MG63 (cell line): ENCODE measurements at regions not wholly inside any gene's neighbourhood (a gene's known extent, or its start where the extent isn't known, plus 50 kb on each side); places are given as distances from the start of the nearest gene placed in this dataset.

ENCODE experiments used
- DNase-seq: peaks from one replicate; pipeline ENCODE4 v3.0.0-alpha.2; 2020
- H3K27me3 ChIP-seq: fragments of 250-450 bp; sonication (Bioruptor Pico); 2 replicates; pipeline ENCODE4 v1.5.1; 2020; ENCODE audit warnings: mild to moderate bottlenecking, moderate library complexity
- H3K36me3 ChIP-seq: fragments of 250-450 bp; sonication (Bioruptor Pico); 2 replicates; pipeline ENCODE4 v1.5.1; 2020; ENCODE audit warnings: mild to moderate bottlenecking, moderate library complexity
- H3K4me3 ChIP-seq: fragments of 250-450 bp; sonication (Bioruptor Pico); 2 replicates; pipeline ENCODE4 v1.5.1; 2020; ENCODE audit warnings: mild to moderate bottlenecking, moderate library complexity
- H3K9me3 ChIP-seq: fragments of 250-450 bp; sonication (Bioruptor Pico); 2 replicates; pipeline ENCODE4 v1.5.1; 2020; ENCODE audit warnings: mild to moderate bottlenecking, moderate library complexity

DNA sequence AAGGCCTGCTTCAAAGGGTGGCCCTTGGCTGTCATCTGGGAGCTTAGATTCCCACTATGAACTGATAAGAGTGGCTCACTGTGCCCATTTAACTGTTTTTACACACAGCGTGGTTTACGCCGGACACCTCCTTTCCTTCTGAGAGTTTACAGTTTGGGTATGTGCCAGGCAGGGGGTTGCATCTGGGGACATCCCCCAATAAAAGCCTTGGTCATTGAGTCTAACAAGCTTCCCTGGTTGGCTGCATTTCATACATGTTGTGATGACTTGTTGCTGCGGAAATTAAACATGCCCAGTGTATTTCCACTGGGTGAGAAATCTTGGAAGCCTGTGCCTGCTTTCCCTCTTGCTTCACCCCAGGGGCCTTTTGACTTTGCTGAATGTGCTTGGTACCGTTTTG is 264.1 kb upstream of the NPY start:
- no peaks in the 10 kb centered on the region for H3K27me3 ChIP-seq
- no peaks in the 10 kb centered on the region for H3K9me3 ChIP-seq
- DNase-seq, result no peak
- H3K36me3 ChIP-seq, result no peaks in the 10 kb centered on the region
- H3K4me3 ChIP-seq, result no peak overlapping the region

DNA sequence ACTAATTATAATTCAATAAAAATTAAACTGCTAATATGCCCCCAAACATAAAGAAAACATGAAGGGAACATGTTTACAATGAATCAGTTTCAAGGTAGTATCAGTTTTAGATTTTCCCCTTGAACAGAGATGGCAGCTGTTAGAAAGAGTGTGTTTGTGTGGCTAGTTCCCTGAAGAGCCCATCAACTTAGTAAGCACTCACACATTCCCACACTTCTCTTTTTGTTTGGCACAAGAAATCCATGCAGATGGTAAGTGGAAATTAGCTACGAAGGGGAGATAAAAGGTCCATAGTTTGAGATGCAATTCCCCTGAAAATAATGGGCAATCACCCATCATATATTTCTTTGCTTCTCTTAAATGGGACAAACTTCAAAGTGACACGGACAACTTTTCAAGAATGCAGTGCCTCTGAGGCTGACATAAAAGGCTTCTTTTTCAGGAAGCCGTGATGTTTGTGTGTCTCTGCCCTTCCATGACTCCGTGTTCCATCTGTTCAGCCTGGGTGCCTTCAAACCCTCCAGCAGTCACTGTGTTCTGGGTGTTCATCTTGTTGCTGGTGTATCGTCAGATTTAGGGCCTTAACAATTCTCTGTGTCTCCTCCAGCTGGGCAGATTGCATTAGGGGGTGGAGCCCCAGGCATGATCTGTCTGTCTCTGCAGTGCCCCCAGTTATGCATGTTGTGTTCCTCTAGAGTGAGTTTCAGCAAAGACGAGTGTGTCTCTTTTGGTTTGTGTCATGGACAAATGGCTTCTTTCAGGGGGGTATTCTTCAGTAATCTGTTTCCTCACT is 259.5 kb upstream of the NPY start:
- no peaks in the 10 kb centered on the region for H3K36me3 ChIP-seq
- no peaks in the 10 kb centered on the region for H3K9me3 ChIP-seq
- no peaks in the 10 kb centered on the region for H3K27me3 ChIP-seq
- H3K4me3 ChIP-seq, result no peak overlapping the region
- no peak for DNase-seq

DNA sequence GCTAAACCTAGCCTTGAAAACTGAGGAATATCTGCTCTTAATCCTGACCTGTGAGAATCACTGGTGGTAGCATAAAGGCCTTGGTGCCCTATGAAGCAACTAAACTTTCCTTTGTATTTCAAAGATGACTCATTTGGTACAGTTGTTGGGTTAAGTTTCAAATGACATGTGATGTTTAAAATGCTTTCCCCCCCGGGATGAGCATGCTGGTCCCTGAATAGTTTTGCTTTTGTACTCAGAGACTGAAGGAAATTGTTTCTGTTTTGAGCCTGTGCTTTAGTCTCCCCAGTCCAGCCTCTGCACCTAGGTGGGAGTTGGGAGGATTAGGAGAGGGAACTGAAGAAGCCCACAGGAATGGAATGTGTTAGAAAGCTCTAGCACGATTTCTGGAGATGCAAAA is 258.9 kb upstream of the NPY start:
- Histone ChIP-seq H3K4me3 (no peak overlapping the region), H3K36me3 (no peaks in the 10 kb centered on the region), H3K9me3 (no peaks in the 10 kb centered on the region), H3K27me3 (no peaks in the 10 kb centered on the region)
- peak; percentile 1 for DNase-seq

DNA sequence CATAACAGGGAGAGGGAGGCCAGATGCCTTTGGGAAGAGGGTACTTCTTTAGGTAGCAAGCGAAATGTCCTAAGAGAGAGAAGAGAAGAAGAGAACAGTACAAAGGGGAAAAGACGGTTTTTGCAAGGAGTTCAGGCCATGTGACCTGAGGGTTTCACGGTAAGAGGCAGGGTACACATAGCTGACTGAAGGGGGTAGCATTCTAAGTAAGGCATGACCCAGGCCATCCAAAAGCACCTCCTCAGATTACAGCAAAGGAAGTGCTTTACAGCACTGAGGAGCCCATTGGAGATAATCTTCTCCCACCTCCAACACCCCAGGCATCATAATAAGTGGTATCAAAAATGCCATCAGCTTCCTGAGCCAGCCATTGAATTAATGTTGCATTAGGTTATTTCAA is 258.2 kb upstream of the NPY start:
- DNase-seq, result no peak
- Histone ChIP-seq H3K9me3 (no peaks in the 10 kb centered on the region), H3K36me3 (no peaks in the 10 kb centered on the region), H3K27me3 (no peaks in the 10 kb centered on the region), H3K4me3 (no peak overlapping the region)

DNA sequence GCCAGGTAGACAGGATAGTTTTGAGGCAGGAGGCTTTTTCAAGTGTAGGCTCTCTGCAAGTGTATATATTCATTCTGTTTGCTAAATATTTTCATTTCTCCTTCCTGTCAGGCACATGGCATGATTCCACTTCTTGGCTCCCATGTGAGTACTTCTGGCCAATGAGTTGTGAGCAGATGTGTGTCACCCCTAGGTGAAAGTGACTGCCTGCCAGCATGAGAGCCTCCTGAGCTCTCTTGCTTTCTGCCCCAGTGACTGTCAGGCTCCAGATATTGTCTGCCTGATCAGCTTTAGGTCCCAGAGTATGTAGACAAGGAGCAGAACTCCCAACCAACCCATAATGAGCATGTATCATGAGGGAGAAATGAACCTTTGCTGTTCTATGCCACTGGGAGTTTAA is 257.6 kb upstream of the NPY start:
- Histone ChIP-seq H3K9me3 (no peaks in the 10 kb centered on the region), H3K27me3 (no peaks in the 10 kb centered on the region), H3K4me3 (no peak overlapping the region), H3K36me3 (no peaks in the 10 kb centered on the region)
- peak; percentile 29 for DNase-seq

DNA sequence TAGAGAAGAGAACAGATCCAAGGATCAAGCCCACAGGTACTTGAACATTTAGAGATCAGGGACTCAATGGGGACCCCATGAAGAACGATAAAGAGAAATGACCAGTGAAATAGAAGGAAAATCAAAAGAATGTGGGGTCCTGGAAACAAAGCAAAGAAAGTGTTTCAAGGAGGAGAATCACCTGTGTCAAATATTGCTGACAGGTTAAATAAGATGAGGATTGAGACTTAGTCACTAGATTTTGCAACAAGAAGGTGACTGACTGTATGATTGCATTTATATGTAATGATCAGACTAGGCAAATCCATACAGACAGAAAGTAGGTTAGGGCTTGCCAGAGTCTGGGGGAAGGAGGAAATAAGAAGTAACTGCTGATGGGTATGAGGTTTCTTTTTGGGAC is 254.9 kb upstream of the NPY start:
- no peak overlapping the region for H3K4me3 ChIP-seq
- no peaks in the 10 kb centered on the region for H3K9me3 ChIP-seq
- no peak for DNase-seq
- H3K27me3 ChIP-seq, result no peaks in the 10 kb centered on the region
- H3K36me3 ChIP-seq, result no peaks in the 10 kb centered on the region

DNA sequence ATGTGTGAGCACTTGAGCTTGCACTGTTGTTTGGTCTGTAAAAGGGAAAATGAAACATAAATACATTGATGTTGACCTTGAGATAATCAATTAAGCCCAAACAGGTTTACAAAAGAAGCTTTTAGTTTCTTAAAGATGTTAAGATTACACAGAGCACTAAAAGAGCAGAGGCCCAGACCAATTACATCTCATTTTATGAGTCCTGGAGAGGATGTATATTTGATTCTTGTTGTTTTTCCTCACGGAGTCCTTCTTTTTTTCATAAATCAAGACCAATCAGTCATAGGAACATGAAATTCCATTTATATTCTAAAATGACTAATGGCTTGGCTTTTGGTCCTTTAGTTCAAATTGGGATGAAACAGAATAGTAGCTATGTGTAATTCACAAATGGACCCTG is 249.7 kb upstream of the NPY start:
- Histone ChIP-seq H3K27me3 (no peaks in the 10 kb centered on the region), H3K4me3 (no peak overlapping the region), H3K9me3 (no peaks in the 10 kb centered on the region), H3K36me3 (no peaks in the 10 kb centered on the region)
- DNase-seq, result no peak

DNA sequence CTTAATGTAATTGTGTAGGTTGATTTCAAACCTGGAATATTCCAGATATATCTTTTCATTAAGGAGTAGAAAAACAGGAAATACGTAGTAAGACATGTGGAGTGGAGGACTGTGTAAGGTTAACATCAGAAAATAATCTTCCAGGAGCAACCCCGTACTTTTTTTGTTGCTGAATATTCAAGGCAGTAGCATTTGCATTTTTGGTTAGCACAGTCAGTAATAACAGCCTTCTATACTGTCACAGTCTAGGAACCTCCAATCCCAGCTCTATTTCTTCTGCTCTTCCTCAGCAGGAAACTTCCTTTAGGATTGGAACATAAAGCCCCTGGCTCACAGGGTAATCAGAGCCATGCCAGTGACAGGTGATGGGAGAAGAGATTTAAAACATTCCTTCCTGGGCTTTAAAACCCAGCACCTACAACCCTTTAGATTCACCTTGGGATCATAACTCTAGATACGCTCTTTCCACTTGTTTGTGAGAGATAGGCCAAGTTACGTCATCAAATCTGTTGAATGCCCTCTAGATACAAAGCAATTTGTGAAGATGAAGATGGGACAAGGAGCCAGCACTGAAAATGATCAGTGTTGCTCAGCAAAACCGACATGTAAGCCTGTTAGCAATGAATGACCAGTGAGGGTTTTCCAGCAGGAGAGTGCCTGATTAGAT is 248.5 kb upstream of the NPY start:
- no peaks in the 10 kb centered on the region for H3K27me3 ChIP-seq
- no peaks in the 10 kb centered on the region for H3K9me3 ChIP-seq
- no peaks in the 10 kb centered on the region for H3K36me3 ChIP-seq
- DNase-seq, result no peak
- no peak overlapping the region for H3K4me3 ChIP-seq

DNA sequence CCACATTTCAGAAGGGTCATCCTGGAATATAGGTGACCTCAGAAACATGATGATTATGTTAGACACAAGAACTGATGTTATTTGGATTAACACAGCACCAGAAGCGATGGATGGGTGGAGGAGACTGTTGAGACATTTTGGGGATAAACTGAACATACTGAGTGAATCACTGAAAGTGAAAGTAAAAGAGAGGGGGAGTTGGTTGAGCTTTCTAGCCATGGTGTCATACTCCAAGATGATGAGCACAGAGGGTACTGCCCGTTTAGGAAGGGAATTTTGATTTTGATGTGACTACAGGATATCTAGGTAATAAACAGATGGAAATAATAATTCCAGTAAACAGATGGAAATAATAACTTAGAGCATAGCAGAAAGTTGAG is 248.0 kb upstream of the NPY start:
- no peak for DNase-seq
- H3K36me3 ChIP-seq, result no peaks in the 10 kb centered on the region
- H3K27me3 ChIP-seq, result no peaks in the 10 kb centered on the region
- no peak overlapping the region for H3K4me3 ChIP-seq
- no peaks in the 10 kb centered on the region for H3K9me3 ChIP-seq

DNA sequence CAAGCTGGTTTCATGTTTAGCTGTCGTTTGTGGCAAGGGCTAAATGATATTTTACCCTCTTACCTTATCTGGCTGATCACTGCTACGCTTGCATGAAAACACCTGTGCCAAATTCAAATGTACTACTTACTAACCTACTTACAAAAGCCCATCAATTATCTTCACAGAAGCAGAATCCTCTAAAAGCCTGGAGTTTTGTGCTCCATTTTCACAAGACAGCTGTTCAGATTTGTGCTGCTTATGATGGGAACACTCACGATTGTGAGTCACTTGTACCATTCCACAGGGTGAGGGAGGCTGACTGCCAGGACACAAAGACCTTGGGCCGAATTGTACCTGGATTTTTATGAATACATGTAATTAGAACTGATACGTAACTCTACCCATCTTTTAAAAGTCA is 245.0 kb upstream of the NPY start:
- DNase-seq, result no peak
- no peaks in the 10 kb centered on the region for H3K36me3 ChIP-seq
- H3K4me3 ChIP-seq, result no peak overlapping the region
- H3K9me3 ChIP-seq, result no peaks in the 10 kb centered on the region
- no peaks in the 10 kb centered on the region for H3K27me3 ChIP-seq

DNA sequence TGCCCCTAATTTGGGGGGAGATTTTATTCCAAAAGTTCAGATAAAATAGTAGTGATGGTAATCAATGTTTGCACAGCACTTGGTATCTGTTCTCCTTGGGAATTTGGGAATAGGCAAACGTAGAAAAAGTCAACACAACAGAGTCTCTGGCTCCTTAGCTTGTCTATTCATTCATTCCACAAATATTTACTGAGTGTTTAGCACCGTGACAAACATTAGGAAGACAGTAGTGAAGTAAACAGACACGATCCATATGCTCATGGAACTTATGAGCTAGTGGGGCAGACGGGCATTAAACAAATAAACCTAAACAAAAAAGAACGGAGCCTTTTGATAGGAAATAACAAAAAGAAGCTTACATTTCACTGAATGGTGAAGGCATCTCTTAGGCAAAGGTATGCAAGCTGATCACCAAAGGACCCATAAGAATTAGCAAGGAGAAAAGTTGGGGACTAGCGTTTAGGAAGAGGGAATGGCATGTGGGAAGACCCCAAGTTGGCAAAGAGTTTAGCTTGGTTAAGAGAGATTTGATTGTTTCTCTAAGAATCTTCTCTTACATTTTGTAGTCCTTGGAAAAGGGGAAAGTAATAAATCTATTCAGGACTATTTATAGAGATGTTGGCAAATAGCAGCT is 243.9 kb upstream of the NPY start:
- Histone ChIP-seq H3K36me3 (no peaks in the 10 kb centered on the region), H3K9me3 (no peaks in the 10 kb centered on the region), H3K4me3 (no peak overlapping the region), H3K27me3 (no peaks in the 10 kb centered on the region)
- no peak for DNase-seq

DNA sequence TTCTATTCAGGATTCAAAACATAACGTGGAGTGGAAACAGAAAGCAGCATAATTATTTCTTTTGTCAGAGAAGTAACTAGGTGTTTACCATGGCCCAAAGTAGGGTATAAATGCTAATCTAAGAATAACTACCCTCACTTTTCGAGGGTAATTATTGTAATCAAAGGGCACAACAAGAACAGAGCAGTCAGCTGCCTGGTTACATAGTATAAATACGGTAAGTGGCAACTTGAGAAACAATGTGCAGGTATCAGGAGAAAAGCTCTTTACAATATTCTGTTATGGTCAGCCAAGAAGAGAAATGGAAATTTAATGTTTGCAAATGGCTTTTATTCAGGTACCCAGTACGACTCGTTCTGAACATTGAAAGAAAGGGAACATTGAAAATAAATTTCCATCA is 242.0 kb upstream of the NPY start:
- Histone ChIP-seq H3K9me3 (no peaks in the 10 kb centered on the region), H3K36me3 (no peaks in the 10 kb centered on the region), H3K4me3 (no peak overlapping the region), H3K27me3 (no peaks in the 10 kb centered on the region)
- no peak for DNase-seq

DNA sequence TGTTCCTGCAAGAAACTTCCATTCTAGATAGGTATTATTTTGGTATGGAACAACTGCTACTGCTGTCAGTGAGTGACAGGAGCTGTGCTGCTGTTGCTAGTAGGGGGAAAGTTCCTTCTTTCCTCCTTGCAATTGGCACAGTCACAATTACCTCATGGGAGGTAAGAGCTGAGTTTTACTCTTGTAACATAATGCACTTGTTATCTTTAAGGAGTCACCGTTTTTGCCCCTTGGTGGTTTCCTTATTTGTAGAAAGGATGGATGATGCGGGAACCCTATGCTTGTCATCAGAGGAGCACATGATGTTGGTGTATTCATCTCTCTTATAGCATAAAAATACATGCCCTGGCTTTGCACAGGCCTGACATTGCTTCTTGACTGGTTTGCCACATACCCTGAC is 234.7 kb upstream of the NPY start:
- DNase-seq, result no peak
- Histone ChIP-seq H3K27me3 (peaks cover 4% of the 10 kb centered on the region; the same call in 1 of the 2 replicates), H3K4me3 (no peak overlapping the region), H3K9me3 (no peaks in the 10 kb centered on the region), H3K36me3 (no peaks in the 10 kb centered on the region)

DNA sequence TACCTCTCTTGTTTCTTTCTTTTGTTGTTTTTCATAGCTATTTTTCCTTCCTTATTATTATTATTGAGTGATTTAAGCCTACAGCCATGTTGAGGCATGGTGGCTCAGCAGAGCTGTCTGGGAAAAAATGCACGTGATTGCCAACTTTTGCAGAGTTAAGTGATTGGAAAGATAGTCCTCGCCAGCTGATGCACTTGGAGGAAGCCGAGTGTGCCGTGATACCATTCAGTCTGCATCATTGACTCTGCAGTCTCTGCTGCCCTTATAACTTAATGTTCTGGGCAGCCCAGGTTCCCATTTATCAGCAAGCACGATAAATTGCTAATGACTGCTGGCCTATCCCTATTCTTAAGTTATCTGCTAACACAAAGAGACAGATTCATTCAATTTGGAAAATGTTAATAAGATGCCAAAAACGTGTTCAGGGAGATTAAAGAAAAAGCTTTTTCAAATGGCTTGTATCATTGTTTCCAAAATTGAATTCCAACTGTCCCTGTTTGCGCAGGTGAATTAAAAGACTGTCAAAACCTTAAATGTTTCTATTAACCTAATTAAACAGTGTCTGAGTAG is 232.9 kb upstream of the NPY start:
- no peaks in the 10 kb centered on the region for H3K36me3 ChIP-seq
- peaks cover 8% of the 10 kb centered on the region; the same call in 1 of the 2 replicates for H3K27me3 ChIP-seq
- no peaks in the 10 kb centered on the region for H3K9me3 ChIP-seq
- H3K4me3 ChIP-seq, result no peak overlapping the region
- no peak for DNase-seq

DNA sequence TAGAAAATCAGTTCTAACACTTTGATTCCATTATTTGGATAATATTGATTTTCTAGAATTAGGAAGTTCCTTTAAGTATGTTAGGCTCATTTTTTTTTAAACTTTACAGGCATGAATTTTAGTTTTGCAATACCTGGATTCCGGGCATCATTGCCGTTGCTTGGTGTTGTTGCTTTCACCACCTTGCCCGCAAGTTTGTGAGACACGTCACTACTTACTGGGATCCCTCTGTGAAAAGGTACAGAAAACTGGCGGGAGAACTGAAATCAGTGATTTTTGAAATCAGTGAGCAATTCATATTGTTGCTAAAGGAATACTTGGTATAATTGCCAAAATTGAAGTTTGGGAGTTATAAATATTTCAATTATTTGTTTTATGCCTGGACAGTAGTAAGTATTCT is 232.3 kb upstream of the NPY start:
- Histone ChIP-seq H3K36me3 (no peaks in the 10 kb centered on the region), H3K27me3 (peaks cover 8% of the 10 kb centered on the region; the same call in 1 of the 2 replicates), H3K9me3 (no peaks in the 10 kb centered on the region), H3K4me3 (no peak overlapping the region)
- no peak for DNase-seq

DNA sequence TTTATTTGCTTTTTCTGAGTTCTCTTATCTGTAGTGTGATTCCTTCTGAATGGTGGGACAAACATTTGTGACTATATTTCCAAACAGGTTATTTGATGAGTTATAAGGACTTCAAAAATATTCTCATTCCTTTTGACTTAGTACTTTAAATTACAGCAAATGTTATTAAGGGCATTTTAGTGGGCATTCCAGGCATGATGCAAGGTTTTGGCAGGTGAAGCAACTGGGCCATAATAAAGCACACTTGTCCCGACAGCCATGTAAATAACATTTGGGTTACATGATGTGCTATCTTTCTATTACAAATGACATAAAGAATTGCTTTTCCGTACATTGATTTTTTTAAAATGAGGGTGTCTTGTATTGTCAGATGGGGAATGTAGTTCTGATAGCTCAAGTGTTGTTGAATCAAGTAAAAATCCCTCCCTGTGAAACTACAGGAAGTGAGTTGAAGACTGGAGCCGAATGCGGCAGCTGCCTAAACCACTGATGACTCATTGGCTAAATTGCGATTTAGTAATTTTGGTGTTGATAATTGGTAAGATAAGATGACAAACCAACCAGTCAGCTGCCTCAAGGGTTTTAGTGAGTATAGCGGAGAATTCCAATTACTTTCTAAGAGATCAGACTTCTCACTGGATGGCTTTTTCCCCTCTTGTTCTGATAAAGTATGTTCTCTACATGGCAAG is 231.3 kb upstream of the NPY start:
- DNase-seq, result peak; percentile 55
- Histone ChIP-seq H3K9me3 (no peaks in the 10 kb centered on the region), H3K27me3 (peaks cover 8% of the 10 kb centered on the region; the same call in 1 of the 2 replicates), H3K36me3 (no peaks in the 10 kb centered on the region), H3K4me3 (no peak overlapping the region)

DNA sequence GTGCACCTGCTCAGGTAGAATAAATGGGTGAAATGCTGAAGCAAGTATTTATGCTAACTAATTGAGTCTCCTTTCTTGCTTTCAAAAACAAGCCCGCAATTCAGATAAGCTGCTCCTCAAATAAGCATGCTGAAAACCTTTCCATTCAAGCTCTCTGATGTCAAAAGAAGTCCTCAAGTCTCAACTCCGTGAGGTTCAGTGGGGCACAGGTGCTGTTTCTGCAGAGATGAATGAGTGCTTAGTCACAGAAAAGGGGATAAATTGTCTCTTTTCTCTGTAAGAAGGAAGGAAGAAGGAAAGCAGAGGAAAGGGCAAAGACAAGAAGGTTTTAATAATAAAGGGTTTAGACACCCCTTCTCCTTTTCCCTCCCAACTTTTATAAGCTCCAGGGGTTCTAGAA is 229.8 kb upstream of the NPY start:
- Histone ChIP-seq H3K4me3 (no peak overlapping the region), H3K9me3 (no peaks in the 10 kb centered on the region), H3K27me3 (peaks cover 8% of the 10 kb centered on the region; the same call in 1 of the 2 replicates), H3K36me3 (no peaks in the 10 kb centered on the region)
- DNase-seq, result no peak
